HG02678 (cell line): ENCODE measurements at regions not wholly inside any gene's neighbourhood (a gene's known extent, or its start where the extent isn't known, plus 50 kb on each side); places are given as distances from the start of the nearest gene placed in this dataset.

ENCODE experiments used
- ATAC-seq: cut with Tn5 transposase; IDR thresholded peaks from one replicate; pipeline ENCODE4 v1.9.1; 2021; ENCODE audit warnings: mild to moderate bottlenecking, moderate library complexity; ENCODE audit not compliant: unreplicated experiment

GRCh38 chr15:35757765-35758164 lies 211.8 kb upstream of the DPH6 start:
- no peak for ATAC-seq

GRCh38 chr15:35764661-35765519 lies 218.9 kb upstream of the DPH6 start:
- ATAC-seq, result no peak

GRCh38 chr15:35768949-35769348 lies 223.0 kb upstream of the DPH6 start:
- no peak for ATAC-seq

GRCh38 chr15:35769656-35770055 lies 223.7 kb upstream of the DPH6 start:
- no peak for ATAC-seq

- ATAC-seq, result no peak
Measured at GRCh38 chr15:35771746-35772442, 225.9 kb upstream of the DPH6 start.

- no peak for ATAC-seq
Measured at GRCh38 chr15:35774653-35775052, 228.7 kb upstream of the DPH6 start.

- no peak for ATAC-seq
Measured at GRCh38 chr15:35775471-35775870, 229.5 kb upstream of the DPH6 start.

- no peak for ATAC-seq
Measured at GRCh38 chr15:35777061-35777460, 231.1 kb upstream of the DPH6 start.

GRCh38 chr15:35783203-35783602 lies 237.2 kb upstream of the DPH6 start:
- ATAC-seq, result no peak

- no peak for ATAC-seq
Measured at GRCh38 chr15:35784745-35785144, 238.8 kb upstream of the DPH6 start.

GRCh38 chr15:35810007-35810406 lies 264.0 kb upstream of the DPH6 start:
- no peak for ATAC-seq

- no peak for ATAC-seq
Measured at GRCh38 chr15:35813573-35813972, 267.6 kb upstream of the DPH6 start.

GRCh38 chr15:35818846-35819245 lies 272.9 kb upstream of the DPH6 start:
- ATAC-seq, result no peak

GRCh38 chr15:35822153-35822552 lies 276.2 kb upstream of the DPH6 start:
- ATAC-seq, result no peak

- ATAC-seq, result no peak
Measured at GRCh38 chr15:35827141-35827540, 281.2 kb upstream of the DPH6 start.

GRCh38 chr15:35827911-35828310 lies 281.9 kb upstream of the DPH6 start:
- ATAC-seq, result no peak

GRCh38 chr15:35833581-35833980 lies 287.6 kb upstream of the DPH6 start:
- ATAC-seq, result no peak

- ATAC-seq, result no peak
Measured at GRCh38 chr15:35834216-35834830, 288.4 kb upstream of the DPH6 start.

- ATAC-seq, result no peak
Measured at GRCh38 chr15:35834866-35835265, 288.9 kb upstream of the DPH6 start.

GRCh38 chr15:35838424-35839111 lies 292.6 kb upstream of the DPH6 start:
- ATAC-seq, result no peak

GRCh38 chr15:35842631-35843030 lies 296.7 kb upstream of the DPH6 start:
- ATAC-seq, result no peak
